ENCODE measurements at regions not wholly inside any gene's neighbourhood (a gene's known extent, or its start where the extent isn't known, plus 50 kb on each side); places are given as distances from the start of the nearest gene placed in this dataset.
"Not testable (repeated sequence)": the region's sequence is repeated elsewhere in the genome, so short reads cannot be mapped to it uniquely, and the experiment has no call there.

- no peak for DNase-seq (ENCODE audit: low read depth in 3 of 3)
These were observed 144.0 kb upstream of the PHACTR3 start for GRCh38 chr20:59460352-59460751.

DNA sequence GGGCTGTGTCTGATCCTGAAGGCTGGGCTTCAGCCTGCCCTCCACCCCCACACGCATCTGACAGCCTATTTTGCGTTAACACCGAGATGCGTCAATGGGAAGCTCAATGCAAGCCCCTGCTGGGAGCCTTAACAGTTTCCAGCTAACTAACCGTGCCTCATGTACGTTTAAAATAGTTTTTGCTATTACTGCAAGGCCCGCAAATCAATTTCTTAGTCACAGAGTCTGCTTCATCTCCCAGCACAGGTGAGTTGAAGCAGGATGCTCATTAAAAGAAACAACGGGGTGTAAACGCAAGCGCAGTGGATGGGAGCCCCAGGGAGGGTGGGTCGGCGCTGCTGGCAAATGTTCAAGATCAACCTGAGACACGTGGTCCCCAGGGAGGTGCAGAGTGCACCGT is 142.8 kb upstream of the PHACTR3 start:
- DNase-seq (ENCODE audit: low read depth in 3 of 3), result no peak

- no peak for DNase-seq (ENCODE audit: low read depth in 3 of 3)
These were observed 142.1 kb upstream of the PHACTR3 start for GRCh38 chr20:59462249-59462648.

DNA sequence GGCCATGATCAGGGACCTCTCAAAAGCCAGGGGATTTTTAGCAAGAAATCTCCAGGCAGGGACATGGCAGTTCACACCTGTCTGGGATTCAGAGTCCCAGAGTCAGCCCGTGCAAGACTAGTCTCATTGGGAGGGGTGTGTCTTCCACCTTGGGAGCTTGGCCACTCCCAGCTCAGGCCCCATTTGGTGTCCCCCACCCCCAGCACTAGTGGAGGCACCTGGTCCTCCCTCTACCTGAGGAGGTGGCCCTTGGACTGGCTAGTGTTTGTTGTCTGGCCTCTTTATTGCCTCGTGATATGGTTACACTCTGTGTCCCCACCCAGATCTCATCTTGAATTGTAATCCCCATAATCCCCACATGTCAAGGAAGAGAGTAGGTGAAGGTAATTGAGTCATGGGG is 140.8 kb upstream of the PHACTR3 start:
- DNase-seq (ENCODE audit: low read depth in 3 of 3), result no peak

DNA sequence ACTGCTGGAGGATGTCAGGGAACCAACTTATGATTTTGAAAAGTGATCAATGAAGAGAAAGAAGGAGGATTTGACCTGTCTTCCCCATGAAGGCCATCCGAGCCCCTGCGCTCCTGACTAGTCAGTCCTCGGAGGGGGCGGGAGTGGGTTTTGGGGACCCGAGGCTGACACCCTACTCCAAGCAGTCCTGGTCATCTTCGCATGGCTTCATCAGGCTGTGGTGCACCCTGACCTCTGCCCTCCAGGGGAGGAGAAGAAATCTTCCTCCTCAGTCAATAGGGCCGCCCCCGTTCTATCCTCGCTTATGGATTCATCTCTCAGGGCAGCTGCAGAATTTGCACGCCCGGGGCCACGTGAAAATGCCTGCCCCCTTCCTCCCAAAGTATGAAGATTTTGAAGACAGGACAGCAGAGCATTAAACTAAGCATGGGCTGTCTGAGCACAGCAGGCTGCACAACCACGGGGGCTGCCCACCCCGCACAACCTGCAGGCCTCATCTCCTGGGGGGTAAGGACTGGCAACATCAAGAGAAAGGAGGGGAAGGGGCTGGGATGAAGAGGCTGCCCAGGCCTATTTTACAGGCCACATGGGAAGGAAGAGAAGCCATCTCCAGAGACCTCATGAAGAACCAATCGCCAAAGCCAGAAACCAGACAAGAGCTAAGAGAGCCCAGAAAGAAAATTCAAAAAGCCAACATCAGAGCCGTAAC is 138.1 kb upstream of the PHACTR3 start:
- DNase-seq (ENCODE audit: low read depth in 3 of 3), result no peak

GRCh38 chr20:59468831-59469230 is 135.5 kb upstream of the PHACTR3 start:
- no peak for DNase-seq (ENCODE audit: low read depth in 3 of 3)

GRCh38 chr20:59469267-59470252 is 134.8 kb upstream of the PHACTR3 start:
- DNase-seq (ENCODE audit: low read depth in 3 of 3), result no peak

- no peak for DNase-seq (ENCODE audit: low read depth in 3 of 3)
These were observed 133.8 kb upstream of the PHACTR3 start for GRCh38 chr20:59470521-59470920.

GRCh38 chr20:59471653-59472421 is 132.5 kb upstream of the PHACTR3 start:
- DNase-seq (ENCODE audit: low read depth in 3 of 3), result no peak

DNA sequence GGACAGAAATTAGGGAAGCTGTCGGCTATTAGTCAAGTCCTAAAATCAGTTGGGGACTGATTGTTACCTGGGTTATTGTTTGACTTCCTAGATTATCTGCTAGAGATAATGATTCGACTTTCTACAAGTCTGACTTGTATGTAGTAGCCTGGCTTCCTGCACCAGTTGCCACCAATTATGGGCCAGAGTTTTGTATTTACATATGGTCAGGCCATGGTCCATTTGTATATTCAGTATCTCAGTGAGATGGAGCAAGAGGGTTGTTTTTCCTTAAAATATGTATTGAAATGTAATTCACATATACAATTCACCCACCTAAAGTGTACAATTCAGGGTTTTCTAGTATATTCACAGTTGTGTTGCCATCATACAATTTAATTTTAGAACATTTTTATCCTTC is 130.6 kb upstream of the PHACTR3 start:
- no peak for DNase-seq (ENCODE audit: low read depth in 3 of 3)

GRCh38 chr20:59481067-59481466 is 123.3 kb upstream of the PHACTR3 start:
- no peak for DNase-seq (ENCODE audit: low read depth in 3 of 3)

GRCh38 chr20:59481477-59482018 is 122.8 kb upstream of the PHACTR3 start:
- no peak for DNase-seq (ENCODE audit: low read depth in 3 of 3)

GRCh38 chr20:59482351-59483187 is 121.8 kb upstream of the PHACTR3 start:
- no peak for DNase-seq (ENCODE audit: low read depth in 3 of 3)

- no peak for DNase-seq (ENCODE audit: low read depth in 3 of 3)
These were observed 120.9 kb upstream of the PHACTR3 start for GRCh38 chr20:59483481-59483880.

DNA sequence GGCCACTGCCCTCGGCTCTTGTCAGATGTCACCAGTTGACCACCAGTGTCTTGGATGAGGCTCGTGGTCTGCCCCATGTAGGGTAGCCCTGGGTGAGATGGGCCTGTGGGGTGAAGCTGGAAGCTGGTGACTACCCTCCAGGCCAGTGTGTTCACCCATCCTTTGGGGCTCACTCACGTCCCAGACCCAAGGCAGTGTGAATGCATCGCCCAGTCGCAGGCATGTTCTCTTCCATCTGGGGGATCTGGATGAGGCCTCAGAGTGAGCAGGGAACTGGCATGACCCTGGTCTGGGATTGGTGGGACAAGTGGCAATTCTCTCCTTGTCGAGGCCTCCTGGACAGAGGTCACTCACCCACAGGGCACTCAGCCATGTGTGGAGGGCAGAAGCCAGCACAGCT is 120.1 kb upstream of the PHACTR3 start:
- no peak for DNase-seq (ENCODE audit: low read depth in 3 of 3)

DNA sequence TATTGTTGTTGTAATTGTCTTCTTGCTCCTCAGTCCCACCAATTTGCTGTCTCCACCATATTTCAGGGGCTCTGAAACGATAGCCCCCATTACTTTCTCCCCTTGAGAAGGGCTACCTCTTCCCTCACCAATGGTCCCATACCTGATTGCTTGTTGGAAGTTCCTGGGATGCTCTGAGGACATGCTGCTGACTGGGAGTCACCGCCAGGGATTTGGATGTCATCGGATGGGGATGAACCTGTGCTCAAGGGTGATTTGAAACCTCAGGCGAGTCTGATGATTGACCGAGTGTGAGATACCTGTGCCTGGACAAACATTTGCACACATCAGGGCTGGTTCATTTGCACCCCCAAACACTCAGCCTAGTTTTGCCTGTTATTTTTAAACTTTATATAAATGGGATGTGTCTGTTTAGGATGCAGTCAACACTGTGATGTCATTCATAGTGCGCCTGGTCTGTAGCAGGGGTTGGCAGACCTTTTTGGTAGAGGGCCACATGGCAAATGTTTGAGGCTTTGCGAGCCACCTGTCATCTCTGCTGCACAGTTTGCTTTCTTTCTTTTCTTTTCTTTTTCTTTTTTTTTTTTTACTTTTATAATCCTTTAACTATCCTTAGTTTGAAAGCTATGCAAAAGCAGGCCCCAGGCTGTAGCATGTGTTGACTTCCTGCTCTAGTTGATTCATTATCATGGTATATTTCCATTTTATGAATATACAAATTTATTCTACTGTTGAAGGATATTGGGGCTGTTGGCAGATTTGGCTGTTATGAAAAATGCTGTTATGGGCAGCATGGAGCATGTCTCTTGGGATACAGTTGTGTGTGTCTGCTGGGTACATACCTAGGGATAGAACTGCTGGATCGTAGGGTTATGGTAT is 118.5 kb upstream of the PHACTR3 start:
- DNase-seq (ENCODE audit: low read depth in 3 of 3), result no peak

GRCh38 chr20:59488459-59488858 is 115.9 kb upstream of the PHACTR3 start:
- not testable (repeated sequence) for DNase-seq (ENCODE audit: low read depth in 3 of 3)

DNA sequence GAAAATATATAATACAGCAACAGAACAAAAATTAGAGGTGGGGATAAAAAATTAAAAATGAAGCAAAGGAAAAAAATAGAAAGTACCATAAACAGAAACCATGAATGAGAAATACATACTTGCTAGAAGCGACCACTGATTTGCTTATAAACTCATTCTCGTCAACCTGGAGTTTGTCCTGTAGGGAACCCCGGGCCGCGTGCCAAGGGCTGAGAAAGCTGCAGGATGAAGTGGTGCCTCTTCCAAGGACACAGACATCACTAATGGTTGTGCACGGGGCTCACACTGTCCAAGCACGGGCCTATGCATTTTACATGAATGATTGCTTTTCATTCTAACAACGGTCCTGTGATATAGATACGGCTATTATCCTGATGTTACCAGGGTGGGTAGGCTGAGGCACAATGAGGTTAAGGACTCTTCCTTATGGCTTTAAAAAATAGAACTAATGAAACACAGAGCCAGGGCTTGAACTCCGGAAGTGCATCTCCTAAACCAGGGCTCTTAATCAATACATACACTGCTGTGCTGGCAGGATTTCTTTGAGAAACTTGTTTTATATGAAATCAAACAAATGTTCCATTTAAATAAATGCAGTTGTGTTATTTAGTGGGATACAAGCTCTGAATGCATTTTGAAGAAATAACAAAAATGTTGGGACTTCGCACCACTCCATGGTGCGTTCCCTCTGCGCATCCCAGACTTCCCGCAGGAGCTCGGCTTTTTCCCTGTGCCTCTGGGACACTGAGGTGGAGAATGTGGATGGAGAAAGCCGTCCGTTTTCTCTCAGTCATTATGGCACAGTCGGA is 113.9 kb upstream of the PHACTR3 start:
- DNase-seq (ENCODE audit: low read depth in 3 of 3), result not testable (repeated sequence)

DNA sequence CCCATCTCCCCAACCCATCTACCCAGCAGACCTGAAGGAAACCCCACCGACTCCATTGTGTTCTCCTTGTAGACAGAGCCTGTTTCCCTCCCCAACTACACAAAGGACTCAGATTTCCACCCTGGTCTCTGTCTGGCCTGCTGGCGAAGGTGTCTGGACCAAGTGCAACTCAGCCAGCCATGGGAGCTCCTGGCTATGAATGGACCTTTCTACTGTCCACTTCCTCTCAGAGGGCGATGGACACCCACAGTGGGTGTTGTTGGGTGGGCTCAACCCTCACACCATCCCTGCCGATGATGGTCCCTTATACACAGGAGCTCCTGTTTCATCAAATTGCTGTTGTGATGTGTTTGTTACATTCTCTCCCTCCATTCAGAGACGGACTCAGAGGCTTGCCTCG is 112.5 kb upstream of the PHACTR3 start:
- DNase-seq (ENCODE audit: low read depth in 3 of 3), result no peak

All from stimulated activated CD4-positive, alpha-beta T cell treated with anti-CD3 and anti-CD28 coated beads, TNF-alpha, amount 100 ng/mL, for 4 hours (primary cell).